GM19455 (cell line): ENCODE measurements at regions not wholly inside any gene's neighbourhood (a gene's known extent, or its start where the extent isn't known, plus 50 kb on each side); places are given as distances from the start of the nearest gene placed in this dataset.
"Not testable (repeated sequence)": the region's sequence is repeated elsewhere in the genome, so short reads cannot be mapped to it uniquely, and the experiment has no call there.

ENCODE experiments used
- ATAC-seq: cut with Tn5 transposase; IDR thresholded peaks from one replicate; pipeline ENCODE4 v1.9.1; 2021; ENCODE audit not compliant: unreplicated experiment

DNA sequence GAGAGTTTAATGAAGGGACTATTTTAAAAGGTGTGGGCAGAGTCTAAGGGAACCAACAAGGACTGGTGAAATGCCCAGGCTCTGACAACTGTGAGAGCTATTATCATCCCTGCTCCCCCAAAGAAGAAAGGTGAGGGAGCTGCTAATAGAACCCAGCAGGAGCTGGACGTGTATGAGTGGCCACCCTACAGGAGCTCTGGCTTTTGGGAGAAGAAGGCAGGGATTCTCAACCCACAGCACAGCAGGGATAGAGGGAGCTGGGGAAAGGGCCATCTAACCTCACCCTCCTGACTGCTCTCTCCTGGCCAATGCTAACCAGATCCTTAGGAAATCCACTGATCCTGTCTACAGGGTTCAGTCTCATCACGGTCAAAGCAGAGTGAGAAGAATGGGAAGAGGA, 57.1 kb downstream of the GRIN2B start:
- no peak for ATAC-seq

DNA sequence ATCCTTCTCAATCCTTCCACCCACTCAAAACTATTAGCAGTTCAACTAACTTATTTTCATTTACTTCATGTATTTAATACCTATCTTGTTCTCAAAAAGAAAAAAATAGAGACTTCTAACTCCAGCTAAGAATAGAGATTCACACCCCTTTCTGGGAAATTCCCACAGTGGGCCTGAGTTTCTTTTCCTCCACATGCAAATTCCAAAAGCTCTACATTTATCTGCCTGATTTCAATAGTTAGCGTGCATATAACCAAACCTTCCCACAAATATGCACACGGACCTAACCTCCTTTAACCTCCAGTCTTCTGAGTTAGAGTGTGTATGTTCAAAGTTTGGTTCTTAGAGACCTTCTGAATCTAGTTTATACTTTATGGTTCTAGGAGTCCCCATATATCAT, 62.5 kb downstream of the GRIN2B start:
- ATAC-seq = no peak

DNA sequence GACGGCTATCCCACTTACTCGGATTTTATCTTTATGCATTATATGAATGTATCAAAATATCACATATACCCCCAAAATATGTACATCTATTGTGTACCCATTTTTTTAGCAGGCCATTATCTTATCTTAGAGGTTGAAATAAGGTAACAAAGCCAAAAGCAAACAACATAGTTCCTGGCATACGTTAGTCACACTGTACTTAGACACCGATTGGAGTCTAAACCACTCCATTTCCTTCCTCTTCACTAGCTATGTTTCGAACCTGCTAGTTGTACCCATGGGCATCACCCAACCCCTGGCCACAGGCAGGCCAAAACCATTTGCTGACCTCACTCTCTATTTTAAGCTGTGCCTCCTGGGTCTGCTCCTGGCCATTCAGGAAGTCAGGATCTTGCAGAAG, 66.3 kb downstream of the GRIN2B start:
- no peak for ATAC-seq

DNA sequence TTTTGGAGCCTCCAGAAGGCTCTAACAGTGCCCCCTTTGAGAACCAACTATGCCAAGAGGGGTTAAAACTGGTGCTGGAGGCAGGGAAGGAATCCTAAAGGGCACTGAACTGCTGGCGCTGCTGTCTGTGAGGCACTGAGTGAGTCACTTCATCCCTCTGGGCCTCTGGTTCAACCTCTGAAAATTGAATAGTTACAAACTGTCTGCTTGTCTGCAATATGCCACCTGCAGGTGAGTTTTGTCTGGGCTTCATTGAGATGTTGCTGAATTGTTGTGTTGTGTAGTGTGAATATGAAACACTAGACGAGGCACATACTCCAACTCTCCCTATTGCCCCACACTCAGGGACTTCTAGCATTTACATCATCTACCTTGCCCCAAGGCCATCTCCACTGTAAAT, 68.0 kb downstream of the GRIN2B start:
- ATAC-seq = no peak

DNA sequence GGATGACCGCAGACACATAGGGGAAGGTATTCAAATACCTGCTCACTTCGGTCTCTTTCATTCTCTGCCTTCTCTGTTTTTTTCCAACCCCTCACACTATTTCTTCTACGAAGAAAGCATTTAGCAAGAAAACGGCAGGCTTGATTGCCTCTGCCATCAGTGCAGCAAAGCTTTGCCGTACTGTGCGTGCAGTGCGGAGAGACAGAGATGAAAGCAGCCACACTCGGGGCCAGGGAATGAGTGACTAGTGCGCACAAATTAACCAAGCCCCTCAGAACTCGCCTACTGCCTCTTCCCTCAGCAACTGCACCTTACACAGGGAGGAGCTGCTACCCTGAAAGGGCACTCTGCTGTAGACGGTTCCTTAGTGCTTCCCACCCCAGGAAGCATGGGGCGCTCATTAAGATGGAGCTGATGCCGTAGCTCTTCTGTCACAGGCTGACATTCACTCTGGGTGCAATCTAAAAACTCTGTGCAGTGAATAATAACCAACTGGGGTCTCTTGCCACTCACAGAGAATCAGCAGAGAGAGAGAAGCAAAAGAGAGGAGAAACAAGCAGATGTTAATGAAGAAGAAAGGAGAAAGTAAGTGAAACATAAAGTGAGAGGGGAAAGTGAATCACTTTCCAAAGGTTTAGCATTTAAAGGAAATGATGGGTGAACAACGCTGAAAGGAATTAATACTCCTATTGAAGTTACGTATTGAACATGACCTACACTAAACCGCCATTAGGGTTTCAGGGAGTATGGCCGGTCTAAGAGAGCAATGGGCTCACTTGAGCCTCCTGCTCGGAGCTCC, 69.4 kb downstream of the GRIN2B start:
- no peak for ATAC-seq

DNA sequence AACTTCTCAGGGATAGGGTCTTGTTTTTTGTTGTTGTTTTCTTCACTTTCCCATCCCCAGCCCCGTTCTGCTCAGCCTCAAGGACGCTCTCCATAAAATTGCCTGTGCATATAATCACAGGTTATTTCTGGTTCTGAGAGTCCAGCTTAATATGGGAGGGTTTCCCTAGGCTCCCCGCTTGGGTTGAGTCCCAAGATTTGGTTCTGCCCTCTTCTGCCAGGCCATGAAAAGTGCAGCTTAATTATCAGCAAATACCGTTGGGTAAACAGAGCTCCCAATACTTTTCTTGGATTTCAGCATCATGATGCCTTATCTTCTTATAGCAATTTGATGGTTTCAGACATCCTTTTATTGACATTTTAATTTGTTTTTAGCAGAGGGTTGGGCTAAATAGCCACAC, 75.6 kb downstream of the GRIN2B start:
- ATAC-seq = no peak

DNA sequence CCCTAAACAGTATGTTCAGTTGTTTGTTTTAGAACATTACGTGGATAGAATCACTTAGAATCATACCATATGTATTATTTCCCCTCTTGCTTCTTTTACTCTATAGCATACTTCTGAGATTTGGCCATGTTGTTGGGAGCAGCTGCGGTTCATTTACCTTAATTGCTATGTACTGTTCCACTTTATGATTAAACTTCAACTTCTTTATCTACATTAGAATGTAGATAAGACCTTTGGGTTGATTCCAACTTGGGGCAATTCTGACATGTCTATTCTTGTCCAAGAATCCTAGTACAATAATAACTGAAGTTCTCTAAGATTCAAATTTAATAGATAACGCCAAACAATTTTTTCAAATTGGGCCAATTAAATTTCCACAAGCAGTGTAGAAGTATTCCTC, 80.7 kb downstream of the GRIN2B start:
- ATAC-seq = no peak

DNA sequence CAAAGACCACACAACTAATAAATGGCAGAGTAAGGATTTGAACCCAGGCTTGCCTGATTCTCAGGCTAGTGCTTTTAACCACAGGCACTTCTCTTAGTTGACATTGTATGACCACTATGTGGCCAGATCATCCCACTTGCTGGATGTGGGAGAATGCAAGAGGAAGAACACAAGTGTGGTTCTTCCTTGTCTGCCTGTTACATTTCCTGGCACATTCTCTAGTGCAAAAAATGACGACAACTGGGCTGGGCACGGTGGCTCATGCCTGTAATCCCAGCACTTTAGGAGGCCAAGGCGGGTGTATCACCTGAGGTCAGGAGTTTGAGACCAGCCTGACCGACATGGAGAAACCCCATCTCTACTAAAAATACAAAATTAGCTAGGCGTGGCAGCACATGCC, 83.0 kb downstream of the GRIN2B start:
- not testable (repeated sequence) for ATAC-seq

DNA sequence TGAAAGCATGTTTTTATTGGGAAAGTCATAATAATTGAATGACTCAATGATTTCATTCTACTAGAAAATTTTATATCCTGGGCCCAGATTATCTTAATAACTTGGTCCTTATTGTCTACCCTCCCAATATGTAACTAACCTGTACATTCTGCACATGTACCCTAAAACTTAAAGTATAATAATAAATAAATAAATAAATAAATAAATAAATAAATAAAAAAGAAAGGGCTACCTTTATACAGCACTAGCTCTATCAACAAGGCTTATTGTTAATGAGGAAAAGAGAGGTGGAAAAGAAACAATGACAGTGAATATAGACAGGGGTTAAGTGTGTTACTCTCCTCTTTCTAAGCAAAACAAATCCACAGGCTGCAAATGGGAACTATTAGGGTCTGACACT, 83.6 kb downstream of the GRIN2B start:
- no peak for ATAC-seq

DNA sequence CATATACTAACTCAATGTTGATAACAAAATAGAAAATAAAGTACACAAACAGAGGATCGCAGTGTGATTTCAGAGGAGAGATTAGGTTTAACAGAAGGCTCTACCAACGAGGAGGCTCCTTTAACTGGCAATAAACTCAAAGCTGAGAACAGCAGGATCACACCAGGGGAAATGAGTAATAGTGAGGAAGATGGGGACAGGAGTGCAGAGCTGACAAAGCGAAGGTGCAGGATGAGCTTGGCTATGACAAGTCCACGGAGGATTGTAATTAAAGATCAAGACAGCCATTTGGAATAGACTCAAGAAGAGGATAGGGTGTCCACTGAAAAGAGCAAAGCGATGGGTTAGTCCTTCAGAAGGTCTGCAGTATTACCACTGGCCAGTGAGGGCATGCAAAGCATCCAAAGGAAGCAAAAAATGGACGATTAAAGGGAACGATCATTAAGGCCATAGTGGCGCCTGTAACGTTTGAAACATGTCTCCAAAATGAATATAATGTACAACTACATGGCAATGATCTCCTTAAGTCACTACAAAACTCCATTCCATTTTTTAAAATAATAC, 85.3 kb downstream of the GRIN2B start:
- ATAC-seq = no peak

DNA sequence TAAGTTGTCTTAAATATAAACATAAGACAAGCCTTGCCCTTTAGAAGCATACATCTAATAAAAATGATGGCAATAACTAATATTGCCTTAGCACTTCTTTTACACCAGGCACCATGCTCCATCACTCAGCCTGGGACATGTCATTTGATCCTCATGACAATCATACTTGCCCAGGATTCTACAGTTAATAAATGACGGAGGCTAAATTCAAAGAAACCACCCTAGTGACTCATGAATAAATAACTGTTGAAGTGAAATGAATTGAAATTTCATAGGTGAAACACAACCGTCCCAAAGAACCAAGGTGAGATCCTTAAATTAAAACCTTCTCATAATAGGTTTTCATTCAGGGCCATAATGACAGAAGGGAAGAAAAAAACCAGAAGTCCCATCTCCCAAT, 89.5 kb downstream of the GRIN2B start:
- ATAC-seq = no peak

DNA sequence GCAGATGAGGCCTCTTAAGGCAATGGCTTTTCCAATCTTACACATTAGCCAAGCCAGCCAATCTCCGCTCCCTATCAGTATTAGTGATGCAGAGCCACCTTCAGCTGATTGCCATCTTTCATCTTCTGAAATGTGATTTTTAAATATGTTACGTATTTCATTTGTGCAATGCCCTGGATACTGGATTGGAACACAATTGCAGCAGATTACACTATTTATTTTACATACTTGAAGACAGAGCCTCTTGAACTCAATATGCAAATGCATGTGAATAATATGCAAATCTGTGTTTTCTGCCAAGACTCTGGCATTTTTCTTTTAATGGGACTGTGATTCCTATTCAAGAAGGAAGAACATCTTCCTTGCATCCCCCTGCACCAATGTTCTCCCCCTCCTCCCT, 90.5 kb downstream of the GRIN2B start:
- ATAC-seq = no peak

DNA sequence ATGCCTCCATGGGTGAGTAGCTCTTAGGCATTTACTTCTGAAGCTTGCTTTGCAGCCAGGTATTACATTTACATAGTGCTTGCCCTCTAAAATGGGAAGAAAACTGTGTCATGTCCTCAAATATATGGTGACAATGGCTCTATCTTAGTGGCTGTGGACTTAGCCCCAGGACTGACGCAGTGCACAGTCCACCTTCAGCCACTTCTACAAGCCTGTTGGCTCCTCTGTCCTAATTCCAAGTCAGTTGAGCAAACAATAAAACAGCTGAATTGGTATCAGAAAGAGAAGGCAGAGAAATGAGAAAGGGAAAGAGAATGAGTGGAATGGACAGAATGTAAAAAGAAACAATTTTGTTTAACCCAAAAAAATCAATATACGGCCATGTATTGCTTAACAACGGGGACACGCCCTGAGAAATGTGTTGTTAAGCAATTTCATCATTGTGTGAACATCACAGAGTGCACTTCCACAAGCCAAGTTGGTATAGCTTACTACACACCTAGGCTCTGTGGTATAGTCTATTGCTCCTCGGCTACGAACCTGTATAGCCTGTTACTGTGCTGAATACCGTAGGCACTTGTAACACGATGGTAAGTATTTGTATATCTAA, 93.5 kb downstream of the GRIN2B start:
- ATAC-seq = no peak

DNA sequence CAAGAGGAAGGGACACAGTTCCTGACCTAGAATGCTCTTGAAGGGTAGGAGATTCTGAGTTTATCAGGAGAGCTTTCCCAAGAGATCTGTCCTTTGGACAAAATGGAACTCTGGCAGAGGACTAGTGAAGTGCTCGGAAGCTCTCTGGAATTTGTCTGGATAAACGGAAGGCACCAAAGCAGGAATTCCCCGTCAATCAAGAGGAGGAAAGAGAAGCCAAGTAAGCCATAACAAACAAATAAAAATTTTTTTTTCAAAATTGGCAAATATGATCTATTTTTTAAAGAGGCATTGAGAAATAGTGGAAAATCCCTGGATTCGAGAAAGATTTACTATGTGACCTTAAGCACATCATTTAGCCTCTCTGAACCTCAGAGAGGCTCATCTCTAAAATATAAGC, 99.2 kb downstream of the GRIN2B start:
- no peak for ATAC-seq

DNA sequence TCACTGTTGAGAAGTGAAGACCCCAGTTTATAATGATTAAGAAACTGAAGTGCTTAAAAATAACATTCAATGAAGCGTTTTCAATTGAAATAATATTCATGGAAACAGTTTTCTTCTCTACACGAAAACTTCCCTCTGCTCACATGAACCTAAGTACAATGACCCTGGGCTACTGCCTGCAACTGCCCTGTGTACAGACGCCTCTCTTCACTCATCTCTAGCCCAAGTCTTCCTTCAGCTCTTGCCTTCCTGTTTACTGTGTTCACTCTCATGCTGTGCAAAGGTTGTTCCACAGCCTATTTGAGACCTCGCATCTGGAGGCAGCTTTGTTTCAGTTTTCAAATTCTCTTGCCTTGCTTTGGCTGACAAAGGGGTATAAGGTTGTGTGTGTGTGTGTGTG, 100.8 kb downstream of the GRIN2B start:
- no peak for ATAC-seq

DNA sequence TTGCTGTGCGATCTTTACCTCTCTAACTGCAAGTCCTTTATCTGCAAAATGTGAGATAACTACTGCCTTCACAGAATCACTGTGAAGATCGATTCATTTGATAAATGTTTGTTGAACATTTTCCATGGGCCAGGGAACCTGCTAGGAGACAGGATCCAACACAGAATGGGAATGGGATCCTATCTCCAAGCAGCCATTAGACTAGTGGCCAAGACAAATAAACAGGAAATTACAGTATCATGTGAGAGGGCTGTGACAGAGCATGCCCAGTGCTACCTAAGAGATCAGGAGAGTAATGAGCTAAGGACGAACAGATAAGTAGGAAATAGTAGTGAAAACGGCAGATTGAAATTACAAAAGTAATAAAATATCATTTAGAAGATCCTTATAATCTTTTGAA, 105.7 kb downstream of the GRIN2B start:
- ATAC-seq = no peak

DNA sequence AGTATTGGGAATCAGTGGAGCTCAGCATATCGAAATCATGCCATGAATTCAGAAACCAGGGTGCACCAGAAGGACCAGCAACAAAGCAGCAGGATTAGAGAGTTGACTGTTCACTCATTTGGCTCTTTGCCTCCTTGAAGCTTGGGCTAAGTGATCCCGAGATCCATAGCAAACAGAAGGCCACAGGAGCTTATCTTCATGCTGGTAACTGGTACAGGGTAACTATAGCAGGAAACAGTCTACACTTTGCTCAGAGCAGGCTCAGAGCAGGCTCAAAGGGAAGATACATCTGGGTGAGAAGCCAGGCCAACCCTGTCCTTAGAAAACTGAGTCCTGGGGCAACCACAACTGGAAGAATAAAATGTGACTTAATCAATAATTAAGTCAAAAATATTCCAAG, 111.1 kb downstream of the GRIN2B start:
- no peak for ATAC-seq

DNA sequence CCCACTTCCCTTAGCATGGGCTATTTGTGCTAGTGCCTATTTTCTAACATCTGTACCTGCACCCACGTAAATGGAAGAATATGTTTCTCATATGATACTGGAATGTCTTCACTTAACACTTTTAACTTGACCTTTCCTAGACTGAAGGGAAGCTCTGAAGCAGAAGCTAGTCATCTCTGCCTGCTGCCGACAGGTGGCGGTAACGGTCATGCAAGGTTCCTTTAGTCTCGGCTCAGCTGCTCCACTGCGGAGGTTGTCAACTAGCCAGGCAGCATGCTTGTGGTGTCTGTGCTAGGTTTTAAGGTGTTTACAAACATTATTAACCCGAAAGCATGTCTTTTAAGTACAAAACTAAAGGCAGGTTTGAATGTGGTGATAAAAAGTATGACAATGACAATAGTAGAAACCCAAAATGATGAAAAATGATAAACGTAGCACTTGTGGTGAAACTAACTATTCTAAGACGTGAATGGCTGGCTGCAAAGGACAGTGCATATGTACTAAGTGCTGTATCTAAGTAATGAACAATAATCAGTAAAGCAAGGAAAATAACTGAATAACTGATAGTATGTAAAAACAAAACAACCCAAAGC, 117.2 kb downstream of the GRIN2B start:
- peak; percentile 94 for ATAC-seq

DNA sequence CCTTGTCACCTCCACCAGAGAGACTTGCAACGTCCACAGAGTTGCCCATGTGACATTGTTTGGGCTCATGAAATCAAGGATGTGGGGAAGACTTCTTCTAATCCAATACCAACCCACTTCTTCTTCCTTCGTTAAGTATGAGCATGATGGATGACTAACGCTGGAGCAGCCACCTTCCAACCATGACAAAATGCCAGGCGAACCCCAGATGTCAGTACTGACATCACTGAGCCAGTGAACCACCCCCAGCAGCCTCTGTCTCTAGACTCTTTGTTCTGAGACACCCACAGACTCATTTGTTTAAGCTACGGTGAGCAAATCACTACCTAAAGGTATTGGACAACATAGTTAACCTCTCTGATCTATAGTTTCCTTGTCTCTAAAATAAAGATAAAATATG, 123.7 kb downstream of the GRIN2B start:
- ATAC-seq = no peak

DNA sequence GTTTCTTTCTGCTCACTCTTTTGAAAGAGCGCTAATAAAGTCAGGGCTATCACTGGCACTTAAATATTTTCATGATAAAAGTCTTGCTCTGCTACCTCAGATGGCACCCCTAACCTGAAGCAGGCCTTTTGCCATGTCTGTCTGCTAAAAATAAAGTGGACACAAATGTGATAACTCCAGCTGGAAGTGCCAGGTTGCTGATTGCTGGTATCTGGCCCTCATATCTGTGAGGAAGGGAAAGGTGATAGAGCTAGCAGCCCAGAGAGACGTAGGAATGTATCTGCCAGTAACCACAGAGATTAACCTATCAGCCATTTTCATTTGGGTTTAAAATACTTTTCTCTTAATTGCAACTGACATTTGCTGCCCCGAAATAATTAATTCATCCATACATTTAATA, 127.9 kb downstream of the GRIN2B start:
- ATAC-seq = no peak

DNA sequence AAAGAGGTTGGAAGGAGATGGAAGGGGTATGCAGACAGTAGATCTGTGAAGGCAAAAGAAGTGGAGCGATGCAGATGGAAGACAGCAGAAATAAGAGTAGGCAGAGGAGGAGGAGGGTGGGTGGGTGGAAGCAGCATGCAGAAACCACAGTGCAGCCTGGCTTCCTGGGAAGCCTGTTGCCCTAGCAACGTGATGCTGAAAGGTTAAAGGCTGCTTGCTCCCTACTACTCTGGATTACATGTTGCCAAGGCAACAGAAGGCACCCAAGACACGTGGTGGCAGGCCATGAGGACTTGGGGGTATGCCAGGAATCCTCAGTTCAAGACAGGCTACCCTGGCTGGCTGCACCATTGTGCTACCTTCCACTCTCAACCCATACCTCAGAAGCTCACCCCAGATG, 129.6 kb downstream of the GRIN2B start:
- ATAC-seq = no peak

DNA sequence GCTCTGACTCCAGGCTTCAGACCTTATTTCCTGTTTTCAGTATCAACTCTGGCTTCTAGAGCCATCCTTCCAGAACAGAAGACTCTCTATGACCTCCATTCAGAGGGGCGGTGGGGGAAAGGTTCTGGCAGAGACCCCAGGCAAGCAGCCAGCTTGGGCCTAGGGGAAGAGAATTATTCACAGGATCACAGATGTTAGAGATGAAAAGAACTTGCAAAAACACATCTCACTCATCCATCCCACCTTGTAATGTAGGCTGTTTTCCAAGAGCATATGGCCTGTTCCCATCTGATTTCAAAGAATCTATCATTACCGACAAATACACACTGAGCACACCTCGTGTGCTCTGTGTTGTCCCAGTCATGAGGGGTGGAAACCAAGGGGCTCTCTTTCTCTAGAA, 131.9 kb downstream of the GRIN2B start:
- no peak for ATAC-seq
